ENCODE measurements at regions not wholly inside any gene's neighbourhood (a gene's known extent, or its start where the extent isn't known, plus 50 kb on each side); places are given as distances from the start of the nearest gene placed in this dataset.
"Not testable (repeated sequence)": the region's sequence is repeated elsewhere in the genome, so short reads cannot be mapped to it uniquely, and the experiment has no call there.

DNA sequence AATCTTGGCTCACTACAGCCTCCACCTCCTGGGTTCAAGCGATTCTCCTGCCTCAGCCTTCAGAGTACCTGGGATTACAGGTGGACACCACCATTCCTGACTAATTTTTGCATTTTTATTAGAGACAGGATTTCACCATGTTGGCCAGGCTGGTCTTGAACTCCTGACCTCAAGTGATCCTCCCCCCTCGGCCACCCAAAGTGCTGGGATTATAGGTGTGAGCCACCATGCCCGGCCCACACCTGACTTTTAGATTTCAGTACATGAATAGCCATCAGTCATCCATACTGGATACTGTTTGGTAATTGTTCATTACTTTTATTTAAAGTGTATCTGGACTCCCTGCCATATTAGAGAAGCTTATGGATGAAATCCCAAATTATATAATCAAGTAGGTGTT lies 82.6 kb upstream of the DCC start:
- H3K9ac ChIP-seq (ENCODE audit: low read length); H3K36me3 ChIP-seq (ENCODE audit: control insufficient read depth in 1 of 2, insufficient read depth in 2 of 2, low read length in 2 of 2); H3K9me2 ChIP-seq (ENCODE audit: insufficient read depth); BruUV-seq (replicated peaks); ATAC-seq; H3K27me3 ChIP-seq (ENCODE audit: insufficient read depth, low read length); H3K79me2 ChIP-seq (ENCODE audit: insufficient read depth, low read length); H4K20me1 ChIP-seq (ENCODE audit: insufficient read depth); intact Hi-C loops (cut with micrococcal nuclease); H3K27ac ChIP-seq (ENCODE audit: low read depth, low read length); POLR2A ChIA-PET; H3K4me3 ChIP-seq (replicated peaks in 1 of 2; ENCODE audit: low read depth in 1 of 2, low read length in 2 of 2); DNase-seq (ENCODE audit: low read depth, low spot score); H3K4me2 ChIP-seq (ENCODE audit: low read length); H2AFZ ChIP-seq (ENCODE audit: low read depth, low read length, poor library complexity, severe bottlenecking); RAD21 ChIA-PET (ENCODE audit: low non-redundant PET in 1 of 2, low total read pairs in 2 of 2, uncharacterized antibody in 2 of 2, unreplicated experiment in 2 of 2); H3K4me1 ChIP-seq (ENCODE audit: control insufficient read depth in 1 of 2, insufficient read depth in 2 of 2, low read length in 2 of 2); CTCF ChIA-PET: not testable (repeated sequence)
- H3K9me3 ChIP-seq (ENCODE audit: control insufficient read depth in 1 of 2, insufficient read depth in 1 of 2, low read depth in 1 of 2, low read length in 2 of 2) = peaks cover 0 to 22% of the 10 kb centered on the region in 2 experiments; a peak in 2 of 4 replicates

DNA sequence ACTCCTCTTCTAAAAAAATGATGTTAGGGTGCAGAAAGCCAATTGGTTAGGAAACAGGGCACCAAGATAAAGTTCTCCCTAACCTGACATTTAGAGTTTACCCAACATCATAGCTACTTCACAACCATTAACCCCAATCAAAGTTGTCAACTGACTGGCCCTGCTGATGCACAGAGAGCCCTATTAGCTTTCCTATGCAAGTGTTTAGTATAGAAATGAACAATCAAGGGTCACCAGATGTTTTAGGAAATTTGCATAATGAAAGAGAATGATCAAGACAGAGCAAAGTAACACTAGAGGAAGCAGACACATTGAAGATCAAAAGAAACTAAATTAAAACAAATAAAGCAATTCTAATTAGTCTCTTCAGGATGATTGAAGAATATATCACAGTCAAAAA lies 64.2 kb upstream of the DCC start:
- H3K4me2 ChIP-seq (ENCODE audit: low read length) = no peak overlapping the region
- no peak for DNase-seq (ENCODE audit: low read depth, low spot score)
- ChIA-PET POLR2A (no interaction called here), RAD21 (ENCODE audit: low non-redundant PET in 1 of 2, low total read pairs in 2 of 2, uncharacterized antibody in 2 of 2, unreplicated experiment in 2 of 2) (no interaction called here), CTCF (no interaction called here)
- H3K4me1 ChIP-seq (ENCODE audit: control insufficient read depth in 1 of 2, insufficient read depth in 2 of 2, low read length in 2 of 2) = no peaks in the 10 kb centered on the region
- H3K9me2 ChIP-seq (ENCODE audit: insufficient read depth) = no peaks in the 10 kb centered on the region
- no TSS peak for BruUV-seq (replicated peaks)
- no peaks in the 10 kb centered on the region for H4K20me1 ChIP-seq (ENCODE audit: insufficient read depth)
- intact Hi-C loops (cut with micrococcal nuclease) = no loop called here
- H3K79me2 ChIP-seq (ENCODE audit: insufficient read depth, low read length) = no peaks in the 10 kb centered on the region
- no peak overlapping the region for H3K4me3 ChIP-seq (replicated peaks in 1 of 2; ENCODE audit: low read depth in 1 of 2, low read length in 2 of 2)
- H3K27me3 ChIP-seq (ENCODE audit: insufficient read depth, low read length) = no peaks in the 10 kb centered on the region
- TF ChIP-seq YY1 (IDR thresholded peaks at IDR 0.05; ENCODE audit: extremely low read depth, insufficient replicate concordance, low read depth, low read length) (no peak), EGR1 (IDR thresholded peaks at IDR 0.05; ENCODE audit: low read depth) (no peak), CTCF (IDR thresholded peaks at IDR 0.05 in 2 of 3, conservative IDR thresholded peaks at IDR 0.05 in 1 of 3; ENCODE audit: borderline replicate concordance in 1 of 3, insufficient read depth in 1 of 3, low read depth in 2 of 3, low read length in 2 of 3) (no peak), CBX3 (IDR thresholded peaks at IDR 0.05; ENCODE audit: low read depth) (no peak), POLR2AphosphoS5 (IDR thresholded peaks at IDR 0.05; ENCODE audit: low read depth, low read length) (no peak), ZFX (IDR thresholded peaks at IDR 0.05) (no peak), RAD21 (IDR thresholded peaks at IDR 0.05; ENCODE audit: low read depth) (no peak), JUND (IDR thresholded peaks at IDR 0.05) (no peak), EZH2 (IDR thresholded peaks at IDR 0.05) (no peak), SIN3A (IDR thresholded peaks at IDR 0.05; ENCODE audit: low read depth) (no peak), POLR2A (IDR thresholded peaks at IDR 0.05; ENCODE audit: borderline replicate concordance, extremely low read depth, insufficient read depth, insufficient read length) (no peak)
- TF ChIP-seq, protein P1, sequence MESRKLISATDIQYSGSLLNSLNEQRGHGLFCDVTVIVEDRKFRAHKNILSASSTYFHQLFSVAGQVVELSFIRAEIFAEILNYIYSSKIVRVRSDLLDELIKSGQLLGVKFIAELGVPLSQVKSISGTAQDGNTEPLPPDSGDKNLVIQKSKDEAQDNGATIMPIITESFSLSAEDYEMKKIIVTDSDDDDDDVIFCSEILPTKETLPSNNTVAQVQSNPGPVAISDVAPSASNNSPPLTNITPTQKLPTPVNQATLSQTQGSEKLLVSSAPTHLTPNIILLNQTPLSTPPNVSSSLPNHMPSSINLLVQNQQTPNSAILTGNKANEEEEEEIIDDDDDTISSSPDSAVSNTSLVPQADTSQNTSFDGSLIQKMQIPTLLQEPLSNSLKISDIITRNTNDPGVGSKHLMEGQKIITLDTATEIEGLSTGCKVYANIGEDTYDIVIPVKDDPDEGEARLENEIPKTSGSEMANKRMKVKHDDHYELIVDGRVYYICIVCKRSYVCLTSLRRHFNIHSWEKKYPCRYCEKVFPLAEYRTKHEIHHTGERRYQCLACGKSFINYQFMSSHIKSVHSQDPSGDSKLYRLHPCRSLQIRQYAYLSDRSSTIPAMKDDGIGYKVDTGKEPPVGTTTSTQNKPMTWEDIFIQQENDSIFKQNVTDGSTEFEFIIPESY (IDR thresholded peaks at IDR 0.05; ENCODE audit: extremely low read depth, insufficient replicate concordance, low read length) = no peak
- TF ChIP-seq, protein P2, sequence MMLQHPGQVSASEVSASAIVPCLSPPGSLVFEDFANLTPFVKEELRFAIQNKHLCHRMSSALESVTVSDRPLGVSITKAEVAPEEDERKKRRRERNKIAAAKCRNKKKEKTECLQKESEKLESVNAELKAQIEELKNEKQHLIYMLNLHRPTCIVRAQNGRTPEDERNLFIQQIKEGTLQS (IDR thresholded peaks at IDR 0.05) = no peak
- peaks cover 4 to 12% of the 10 kb centered on the region in 2 experiments; a peak in 2 of 4 replicates for H3K9me3 ChIP-seq (ENCODE audit: control insufficient read depth in 1 of 2, insufficient read depth in 1 of 2, low read depth in 1 of 2, low read length in 2 of 2)
- H3K27ac ChIP-seq (ENCODE audit: low read depth, low read length) = no peak overlapping the region
- H3K9ac ChIP-seq (ENCODE audit: low read length) = no peak overlapping the region
- no peaks in the 10 kb centered on the region for H3K36me3 ChIP-seq (ENCODE audit: control insufficient read depth in 1 of 2, insufficient read depth in 2 of 2, low read length in 2 of 2)
- no peak overlapping the region for H2AFZ ChIP-seq (ENCODE audit: low read depth, low read length, poor library complexity, severe bottlenecking)
- ATAC-seq = no peak

Data from HCT116 (cell line).